ENCODE measurements at regions not wholly inside any gene's neighbourhood (a gene's known extent, or its start where the extent isn't known, plus 50 kb on each side); places are given as distances from the start of the nearest gene placed in this dataset.
"Not testable (repeated sequence)": the region's sequence is repeated elsewhere in the genome, so short reads cannot be mapped to it uniquely, and the experiment has no call there.

- DNase-seq (ENCODE audit: low spot score) = no peak
These were observed 150.9 kb upstream of the JUN start for GRCh38 chr1:58934706-58935105.

- no peak for DNase-seq (ENCODE audit: low spot score)
These were observed 153.1 kb upstream of the JUN start for GRCh38 chr1:58936973-58937372.

- no peak for DNase-seq (ENCODE audit: low spot score)
These were observed 155.3 kb upstream of the JUN start for GRCh38 chr1:58939146-58939545.

GRCh38 chr1:58939666-58940370 is 156.0 kb upstream of the JUN start:
- DNase-seq (ENCODE audit: low spot score) = no peak

GRCh38 chr1:58941471-58942289 is 157.8 kb upstream of the JUN start:
- DNase-seq (ENCODE audit: low spot score) = peak; percentile 54

- DNase-seq (ENCODE audit: low spot score) = peak; percentile 16
These were observed 158.9 kb upstream of the JUN start for GRCh38 chr1:58942759-58943191.

- no peak for DNase-seq (ENCODE audit: low spot score)
These were observed 159.9 kb upstream of the JUN start for GRCh38 chr1:58943776-58944175.

- no peak for DNase-seq (ENCODE audit: low spot score)
These were observed 160.6 kb upstream of the JUN start for GRCh38 chr1:58944439-58944838.

GRCh38 chr1:58946390-58946789 is 162.5 kb upstream of the JUN start:
- DNase-seq (ENCODE audit: low spot score) = no peak

- DNase-seq (ENCODE audit: low spot score) = no peak
These were observed 164.8 kb upstream of the JUN start for GRCh38 chr1:58948671-58949070.

GRCh38 chr1:58949551-58950220 is 165.8 kb upstream of the JUN start:
- no peak for DNase-seq (ENCODE audit: low spot score)

GRCh38 chr1:58950897-58951296 is 167.1 kb upstream of the JUN start:
- no peak for DNase-seq (ENCODE audit: low spot score)

- DNase-seq (ENCODE audit: low spot score) = not testable (repeated sequence)
These were observed 170.1 kb upstream of the JUN start for GRCh38 chr1:58953951-58954350.

GRCh38 chr1:58963287-58963686 is 179.4 kb upstream of the JUN start:
- not testable (repeated sequence) for DNase-seq (ENCODE audit: low spot score)

GRCh38 chr1:58964428-58964827 is 180.6 kb upstream of the JUN start:
- no peak for DNase-seq (ENCODE audit: low spot score)

GRCh38 chr1:58964880-58965279 is 181.0 kb upstream of the JUN start:
- DNase-seq (ENCODE audit: low spot score) = no peak

- DNase-seq (ENCODE audit: low spot score) = no peak
These were observed 182.5 kb upstream of the JUN start for GRCh38 chr1:58966103-58966916.

- DNase-seq (ENCODE audit: low spot score) = no peak
These were observed 183.3 kb upstream of the JUN start for GRCh38 chr1:58966917-58967740.

GRCh38 chr1:58968360-58968952 is 184.6 kb upstream of the JUN start:
- peak; percentile 10 for DNase-seq (ENCODE audit: low spot score)

GRCh38 chr1:58969176-58969575 is 185.3 kb upstream of the JUN start:
- not testable (repeated sequence) for DNase-seq (ENCODE audit: low spot score)

Data from CD4-positive, alpha-beta T cell treated with Interleukin-15 for 4 hours (primary cell).